DMS 273 treated with DMSO at 0.1 percent for 48 hours (cell line): ENCODE measurements at regions not wholly inside any gene's neighbourhood (a gene's known extent, or its start where the extent isn't known, plus 50 kb on each side); places are given as distances from the start of the nearest gene placed in this dataset.

Source experiments
- DNase-seq: peaks from one replicate; lab custom pipeline; 2025; lab: John Stamatoyannopoulos, UW

DNA sequence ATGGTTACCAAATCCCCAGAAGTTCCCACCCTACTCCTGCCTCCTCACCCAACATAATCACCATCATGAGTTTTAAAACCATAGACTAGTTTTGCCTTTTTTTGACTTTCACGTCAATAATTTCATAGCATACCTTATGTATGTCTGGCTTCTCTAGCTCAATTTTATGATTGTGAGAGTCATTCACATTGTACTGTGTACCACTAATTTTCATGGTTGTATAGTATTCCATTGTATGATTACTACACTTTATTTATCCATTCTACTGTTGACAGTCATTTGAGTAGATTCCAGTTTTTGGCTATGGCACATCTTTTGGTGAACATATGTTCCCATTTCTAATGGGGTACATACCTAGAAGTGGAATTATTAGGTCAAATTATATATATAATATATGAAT, 195.3 kb upstream of the TCF21 start:
- no peak for DNase-seq

DNA sequence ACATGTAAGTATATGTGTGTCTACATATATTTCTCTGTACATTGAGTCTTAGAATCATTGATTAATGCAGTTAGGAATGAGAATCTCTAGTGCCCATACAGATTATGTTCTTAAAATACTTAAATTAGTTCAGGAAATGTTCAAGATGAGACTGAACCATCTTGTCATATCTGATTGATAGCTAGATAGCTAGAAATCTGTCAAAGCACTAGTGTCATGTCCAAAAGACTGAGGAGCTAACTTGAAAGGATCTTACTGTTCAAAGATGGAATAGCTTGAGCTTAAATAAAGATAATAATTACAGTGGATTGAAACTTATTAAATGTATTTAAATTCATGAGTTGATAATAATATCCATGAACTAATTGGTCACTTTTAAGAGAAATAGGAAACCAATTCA, 191.7 kb upstream of the TCF21 start:
- no peak for DNase-seq

DNA sequence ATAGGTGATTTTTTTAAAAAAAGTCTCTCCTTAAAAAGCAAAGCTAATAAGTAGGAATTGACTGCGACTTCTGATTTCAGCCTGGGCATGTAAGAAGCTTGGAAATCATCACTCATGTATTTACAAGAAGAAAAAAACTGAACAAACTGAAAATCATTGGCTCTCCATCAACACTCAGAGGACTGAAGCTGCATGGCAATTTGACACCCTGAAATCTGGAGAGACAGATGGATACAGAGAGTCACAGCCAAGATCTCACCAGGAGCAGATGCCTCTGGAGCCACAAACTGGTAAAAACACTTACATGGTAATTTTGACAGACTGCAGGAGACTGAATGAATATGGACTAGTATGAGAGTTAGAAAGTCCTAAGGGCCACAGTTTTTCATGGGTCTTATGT, 191.2 kb upstream of the TCF21 start:
- peak; percentile 99 for DNase-seq

DNA sequence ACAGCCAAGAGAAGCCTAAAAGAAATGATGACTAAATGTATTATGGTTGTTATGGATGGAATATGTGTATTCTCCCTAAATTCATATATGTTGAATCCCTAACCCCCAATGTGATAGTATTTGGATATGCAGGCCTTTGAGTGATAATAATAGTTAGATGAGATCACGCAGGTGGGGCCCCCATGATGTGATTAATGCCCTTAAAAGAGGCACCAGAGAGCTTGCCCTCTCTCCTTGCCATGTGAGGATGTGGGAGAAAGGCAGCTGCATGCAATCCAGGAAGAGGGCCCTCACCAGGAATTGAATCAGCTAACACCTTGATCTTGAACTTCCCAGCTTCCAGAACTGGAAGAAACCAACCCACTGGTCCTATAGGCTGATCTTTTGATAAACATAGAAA, 190.6 kb upstream of the TCF21 start:
- DNase-seq = peak; percentile 72

DNA sequence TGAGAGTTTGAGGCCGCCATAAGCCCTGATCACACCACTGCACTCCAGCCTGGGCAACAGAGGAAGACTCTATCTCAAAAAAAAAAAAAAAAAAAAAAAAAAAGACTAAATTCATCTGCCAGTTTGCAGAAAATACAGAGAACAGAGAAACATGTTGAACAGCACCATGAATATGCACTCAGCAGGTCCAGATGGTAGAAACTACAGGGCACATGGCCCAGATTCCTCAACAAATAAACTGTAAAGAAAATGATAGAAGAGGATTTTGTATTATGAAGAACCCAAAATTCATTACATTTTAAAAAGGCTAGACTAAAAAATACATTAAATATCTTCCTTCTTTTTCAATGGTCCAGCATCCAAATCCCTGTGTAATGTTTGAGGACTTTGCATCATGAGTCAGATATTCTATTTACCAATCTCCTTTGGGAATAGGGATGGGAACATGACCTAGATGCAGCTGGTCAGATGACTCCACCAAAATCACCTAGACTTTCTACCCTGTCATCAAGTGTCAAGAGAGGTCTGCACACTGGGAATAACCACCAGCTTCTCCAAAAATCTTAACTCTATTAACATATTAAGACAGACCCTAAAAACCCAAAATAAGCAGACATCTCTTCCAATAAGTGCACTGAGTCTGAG, 189.1 kb upstream of the TCF21 start:
- DNase-seq = peak; percentile 68

DNA sequence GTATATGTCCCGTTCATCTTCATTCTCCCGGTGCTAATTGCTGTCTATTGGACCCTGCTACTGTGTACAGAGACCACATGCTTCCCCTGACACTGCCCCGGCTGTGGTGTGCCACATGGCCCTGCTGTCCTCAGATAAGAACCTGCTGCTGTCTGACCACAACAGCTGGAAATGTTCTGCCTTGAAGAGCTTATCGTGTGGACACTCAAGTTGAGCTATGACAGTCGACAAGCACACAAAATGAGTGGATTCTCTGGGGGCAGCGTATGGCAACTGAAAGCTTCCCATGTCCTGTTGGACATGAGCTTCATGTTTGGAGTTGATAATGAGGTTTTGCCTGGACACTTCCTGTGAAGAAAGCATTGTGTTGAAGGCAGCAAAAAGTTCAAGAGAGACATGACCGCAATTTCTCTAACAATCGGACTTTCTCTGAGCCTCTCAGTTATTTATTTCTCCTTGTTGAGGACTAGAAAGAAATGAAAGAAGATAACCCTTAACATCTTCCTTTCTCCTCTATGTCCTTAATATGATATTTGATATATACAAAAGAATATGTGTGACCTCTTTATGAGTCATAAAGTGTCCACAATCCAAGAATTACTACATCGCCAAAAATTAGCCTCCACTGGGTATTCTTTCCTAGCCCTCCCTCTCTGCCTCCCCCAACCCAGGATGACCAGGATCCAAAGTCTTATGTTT, 187.1 kb upstream of the TCF21 start:
- DNase-seq = peak; percentile 15

DNA sequence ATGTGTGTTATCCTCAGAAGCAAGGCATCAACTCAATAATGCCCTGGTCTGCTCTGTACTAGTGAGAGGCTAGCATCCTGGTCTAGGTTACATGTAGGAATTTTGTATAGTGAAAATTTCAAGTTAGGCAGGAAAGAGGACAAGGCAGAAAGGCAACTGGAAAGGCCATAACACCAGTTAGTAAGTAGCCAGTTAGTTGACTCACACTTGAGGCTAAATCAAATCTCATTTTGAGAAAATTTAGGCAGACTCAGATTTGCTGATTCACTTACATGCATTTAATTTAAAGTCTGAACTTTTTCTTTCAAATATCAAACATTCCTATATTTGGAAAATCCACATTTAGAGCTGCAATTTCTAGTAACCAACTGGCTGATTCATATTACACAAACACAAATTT, 184.5 kb upstream of the TCF21 start:
- no peak for DNase-seq

DNA sequence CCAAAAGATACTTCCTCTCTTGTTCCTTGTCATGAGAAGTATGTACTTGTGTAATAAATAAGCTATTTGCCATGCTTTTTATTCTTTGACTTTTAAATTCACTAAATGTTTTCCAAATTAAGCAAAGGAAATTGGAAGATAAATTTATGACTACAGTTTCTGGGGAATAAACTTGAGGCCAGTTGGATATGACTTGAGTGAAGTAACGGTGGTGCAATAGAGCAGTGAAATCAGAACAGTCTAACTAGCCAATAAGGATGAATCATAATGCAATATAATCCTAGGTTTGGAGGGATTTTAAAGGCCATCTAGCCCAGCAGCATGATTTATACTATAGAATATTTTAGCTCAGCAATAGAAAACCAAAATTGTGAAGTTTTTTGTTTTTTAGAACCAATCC, 183.8 kb upstream of the TCF21 start:
- no peak for DNase-seq

DNA sequence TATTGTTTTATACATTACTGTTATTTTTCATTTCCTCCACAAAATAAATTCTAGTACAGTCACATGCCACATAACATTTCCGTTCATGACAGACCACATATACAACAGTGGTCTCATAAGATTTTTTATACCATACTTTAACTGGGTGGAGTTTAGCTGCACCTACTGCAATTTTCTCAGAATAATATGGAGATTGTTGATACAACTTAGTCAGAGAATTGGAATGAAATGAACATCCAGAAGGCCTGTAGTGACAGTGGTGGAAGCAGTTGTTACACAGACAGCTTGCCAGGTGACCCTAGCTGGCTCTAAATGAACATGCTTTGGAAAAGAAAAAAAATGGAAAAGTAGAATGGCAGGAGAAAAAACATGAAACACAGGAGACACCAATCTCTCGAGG, 183.2 kb upstream of the TCF21 start:
- DNase-seq = no peak

DNA sequence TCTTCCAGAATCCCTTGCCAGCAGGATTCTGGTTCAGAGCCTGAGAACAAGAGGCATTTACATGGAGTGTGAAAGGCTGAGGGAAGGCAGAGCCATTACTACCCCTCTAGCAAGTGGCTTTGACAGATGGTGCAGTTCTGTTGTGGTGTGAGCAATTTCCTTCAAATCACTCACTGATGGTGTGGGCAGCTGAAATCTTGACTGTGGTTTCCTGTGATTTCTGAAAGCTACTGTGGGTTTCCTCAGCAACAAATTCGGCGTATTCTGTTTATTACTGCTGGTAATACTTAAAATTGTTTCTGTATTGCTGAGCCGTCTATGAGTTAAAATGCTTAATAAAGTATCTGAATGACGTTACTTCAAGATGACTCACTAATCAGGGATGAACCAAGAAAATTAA, 181.5 kb upstream of the TCF21 start:
- peak; percentile 90 for DNase-seq

DNA sequence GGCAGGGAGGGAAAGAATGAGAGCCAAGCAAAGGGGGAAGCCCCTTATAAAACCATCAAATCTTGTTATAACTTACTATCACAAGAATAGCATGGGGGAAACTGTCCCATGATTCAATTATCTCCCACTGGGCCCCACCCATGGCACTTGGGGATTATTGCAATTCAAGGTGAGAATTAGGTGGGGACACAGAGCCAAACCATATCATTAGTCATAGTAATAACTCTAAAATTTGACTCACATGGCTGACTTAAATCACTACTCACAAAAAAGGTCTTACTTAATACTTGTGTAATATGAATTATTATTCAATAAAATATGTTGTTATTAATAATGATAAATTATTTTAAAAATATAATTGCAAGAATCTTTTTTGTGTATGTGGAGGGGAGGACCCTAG, 178.1 kb upstream of the TCF21 start:
- no peak for DNase-seq

DNA sequence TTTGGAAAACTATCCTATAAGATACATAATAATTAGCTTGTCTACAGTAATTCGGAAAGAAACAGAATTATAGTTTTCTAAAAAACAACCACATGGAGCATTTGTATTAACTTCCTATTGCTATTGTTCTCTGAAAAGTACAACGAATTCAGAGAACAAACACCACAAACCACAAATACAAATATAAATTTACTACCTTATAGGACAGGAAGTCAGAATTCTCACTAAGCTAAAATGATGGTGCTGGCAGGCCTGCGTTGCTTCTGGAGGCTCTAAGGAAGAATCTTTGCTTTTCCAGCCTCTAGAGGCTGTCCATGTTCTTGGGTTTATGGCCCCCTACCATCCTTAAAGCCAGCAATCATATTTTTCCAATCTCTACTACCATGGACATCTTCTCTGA, 173.6 kb upstream of the TCF21 start:
- DNase-seq = no peak

DNA sequence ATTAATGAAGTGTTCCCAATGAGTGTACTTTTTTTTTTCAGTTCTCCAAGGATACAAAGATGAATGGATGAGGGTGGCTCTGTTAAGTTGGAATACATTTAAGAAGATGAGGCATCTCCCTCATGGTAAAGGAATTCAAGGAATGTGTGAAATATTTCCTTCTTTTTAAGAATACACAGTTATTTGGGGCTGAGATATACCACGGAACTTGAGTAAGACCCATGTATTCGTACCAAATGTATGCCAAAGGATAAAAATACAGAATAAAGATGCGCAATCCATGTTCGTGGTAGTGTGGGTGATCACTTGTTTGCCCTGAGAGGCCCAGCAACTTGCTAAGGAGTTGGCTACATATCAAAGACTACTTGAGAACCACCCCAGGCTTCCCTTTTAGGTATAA, 164.2 kb upstream of the TCF21 start:
- DNase-seq = no peak

DNA sequence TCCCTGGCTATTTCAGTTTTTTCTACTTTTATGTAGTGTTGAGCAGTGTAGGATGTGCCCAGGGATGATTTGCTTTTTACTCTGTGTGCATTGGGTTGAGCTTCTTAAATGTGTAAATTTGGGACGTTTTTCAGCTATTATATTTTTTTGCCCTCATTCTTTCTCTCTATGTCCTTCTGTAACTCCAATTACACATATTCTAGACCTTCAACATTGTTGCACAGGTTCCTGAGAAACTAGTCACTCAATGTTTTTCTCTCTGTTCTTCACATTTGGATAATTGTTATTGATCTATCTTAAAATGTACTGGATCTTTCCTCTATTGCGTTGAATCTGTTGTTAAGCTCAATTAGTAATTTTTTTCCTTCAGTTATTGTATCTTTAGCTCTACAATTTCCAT, 162.7 kb upstream of the TCF21 start:
- no peak for DNase-seq

DNA sequence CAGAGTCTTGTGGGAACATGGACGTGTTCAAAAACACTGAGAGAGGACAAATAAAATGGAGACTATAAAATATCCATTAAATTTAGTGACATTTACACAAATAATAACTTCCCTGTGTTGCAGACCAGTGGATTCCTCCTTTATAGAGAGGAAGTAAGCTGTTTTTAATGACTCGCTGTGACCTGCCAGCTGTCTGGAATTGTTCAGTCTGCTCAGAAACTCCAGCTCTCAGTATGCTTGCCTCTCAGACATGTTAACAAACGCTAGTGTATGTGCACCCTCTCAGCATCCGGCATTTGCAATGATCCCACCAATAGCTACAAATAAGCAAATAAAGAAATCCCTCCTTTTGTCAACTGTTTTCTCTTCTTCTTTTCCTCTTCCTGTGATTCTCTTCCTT, 158.0 kb upstream of the TCF21 start:
- DNase-seq = no peak

DNA sequence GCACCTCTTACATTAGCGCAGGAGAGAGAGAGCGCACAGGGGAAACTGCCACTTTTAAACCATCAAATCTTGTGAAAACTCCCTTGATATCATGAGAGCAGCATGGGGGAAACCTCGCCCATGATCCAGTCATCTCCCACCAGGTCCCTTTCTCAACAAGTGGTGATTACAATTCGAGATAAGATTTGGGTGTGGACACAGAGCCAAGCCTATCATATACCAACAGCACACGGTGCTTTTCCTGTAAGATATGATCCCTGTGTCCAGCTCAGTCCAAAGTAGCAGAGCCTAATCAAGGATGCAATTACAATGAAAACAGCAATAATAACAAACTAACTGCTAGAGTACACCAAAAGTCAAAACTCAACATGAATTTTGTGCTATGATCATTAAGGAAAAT, 148.7 kb upstream of the TCF21 start:
- no peak for DNase-seq

DNA sequence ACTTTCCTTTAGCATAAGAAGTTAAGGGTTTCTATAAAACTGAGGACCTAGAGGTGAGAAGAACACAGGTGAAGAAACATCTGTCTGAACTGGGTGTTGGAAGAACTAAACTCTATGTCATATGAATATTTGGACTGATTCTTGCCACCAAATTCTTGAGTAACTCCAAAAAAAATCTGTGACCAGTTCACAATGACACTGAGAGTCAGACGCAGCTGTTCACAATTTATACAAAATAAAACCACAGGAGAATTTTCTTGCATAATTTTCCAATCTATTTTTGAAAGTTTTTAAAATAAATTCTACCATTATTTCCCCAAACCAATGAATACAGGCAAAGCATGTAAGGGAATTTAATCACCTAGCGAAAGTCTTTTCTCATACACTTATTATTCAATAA, 148.1 kb upstream of the TCF21 start:
- DNase-seq = no peak

DNA sequence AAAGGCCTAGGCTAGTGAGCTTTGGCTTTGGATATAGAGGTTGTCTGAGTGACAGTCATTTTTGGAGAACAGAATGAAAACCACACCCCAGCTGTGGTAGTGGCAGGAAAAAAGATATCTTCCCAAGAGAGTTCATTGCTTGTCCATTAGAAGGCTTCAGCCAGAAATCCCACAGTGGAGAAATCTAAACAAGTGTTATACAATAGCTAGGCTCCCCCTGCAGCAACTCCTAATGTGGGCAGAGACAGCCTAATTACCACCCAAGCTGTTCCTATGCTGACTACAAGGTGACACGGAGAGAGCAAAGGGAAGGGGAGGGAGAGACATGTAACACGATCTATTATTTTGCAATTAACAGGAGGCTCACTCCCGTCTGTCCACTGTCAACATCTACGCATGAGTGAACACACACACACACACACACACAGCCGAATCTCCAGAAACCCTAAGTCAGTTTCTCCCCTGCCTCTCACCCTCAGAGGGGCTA, 147.5 kb upstream of the TCF21 start:
- peak; percentile 99 for DNase-seq

DNA sequence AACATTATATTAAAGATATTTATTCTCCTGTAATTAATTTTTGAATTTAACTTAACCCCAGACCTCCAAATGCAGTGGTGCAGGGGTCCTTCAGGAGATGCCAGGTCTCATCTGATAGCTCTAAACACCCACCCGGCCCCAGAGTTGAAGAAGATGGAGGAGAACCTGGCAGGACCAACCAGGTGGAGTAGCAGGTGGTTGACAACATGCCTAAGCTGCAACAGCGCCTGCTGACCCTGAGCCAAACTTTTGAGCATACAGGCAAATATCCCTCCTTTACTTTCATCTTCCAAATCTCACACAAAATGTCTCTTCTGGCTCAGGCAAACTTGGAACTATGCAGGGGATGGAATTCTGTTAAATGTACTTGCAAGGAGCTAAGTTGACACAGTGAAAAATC, 145.3 kb upstream of the TCF21 start:
- peak; percentile 32 for DNase-seq

DNA sequence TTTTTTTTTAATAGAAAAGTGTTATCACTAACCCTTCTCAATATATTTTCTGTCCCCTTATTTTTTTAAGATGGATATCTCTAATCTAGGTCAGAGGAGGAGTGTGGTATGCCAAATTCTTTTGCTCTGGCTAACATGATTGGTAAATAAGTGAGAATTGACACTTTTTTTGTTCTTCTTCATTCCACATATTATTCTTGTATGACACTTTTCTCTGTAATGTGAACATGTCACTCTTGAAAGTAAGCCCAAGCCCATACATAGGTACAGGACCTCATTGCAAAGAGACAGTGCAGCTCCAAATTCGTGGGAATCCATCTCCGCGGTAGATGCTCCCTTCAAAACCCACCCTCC, 142.5 kb upstream of the TCF21 start:
- DNase-seq = no peak

DNA sequence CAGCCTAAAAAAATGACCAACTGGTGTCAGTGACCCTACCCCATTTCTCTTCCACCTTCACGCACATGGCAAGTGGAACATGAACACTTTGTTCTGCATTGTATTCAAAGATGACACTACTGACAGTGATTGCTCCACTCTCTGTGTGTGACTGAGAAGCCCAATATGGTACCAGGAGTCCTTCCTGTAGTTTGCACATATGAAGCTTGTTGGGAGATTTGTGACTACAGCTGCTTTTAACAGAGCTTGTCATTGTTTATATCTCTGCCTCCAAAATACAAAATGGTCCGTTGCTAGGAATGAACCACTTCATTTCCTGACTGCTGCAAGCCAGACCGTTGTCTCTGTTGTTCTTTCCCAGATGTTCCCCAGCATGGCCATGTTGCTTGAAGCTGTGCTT, 140.3 kb upstream of the TCF21 start:
- DNase-seq = no peak

DNA sequence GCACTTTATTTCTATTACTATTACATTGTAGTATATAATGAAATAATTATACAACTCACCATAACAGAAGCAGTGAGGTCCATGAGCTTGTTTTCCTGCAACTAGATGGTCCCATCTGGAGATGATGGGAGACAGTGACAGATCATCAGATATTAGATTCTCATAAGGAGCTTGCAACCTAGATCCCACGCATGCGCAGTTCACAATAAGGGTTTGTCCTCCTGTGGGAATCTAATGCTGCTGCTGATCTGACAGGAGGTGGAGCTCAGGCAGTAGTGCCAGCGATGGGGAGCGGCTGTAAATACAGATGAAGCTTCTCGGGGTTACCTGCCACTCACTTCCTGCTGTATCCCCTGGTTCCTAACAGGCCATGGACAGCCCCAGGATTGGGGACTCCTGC, 139.5 kb upstream of the TCF21 start:
- no peak for DNase-seq

DNA sequence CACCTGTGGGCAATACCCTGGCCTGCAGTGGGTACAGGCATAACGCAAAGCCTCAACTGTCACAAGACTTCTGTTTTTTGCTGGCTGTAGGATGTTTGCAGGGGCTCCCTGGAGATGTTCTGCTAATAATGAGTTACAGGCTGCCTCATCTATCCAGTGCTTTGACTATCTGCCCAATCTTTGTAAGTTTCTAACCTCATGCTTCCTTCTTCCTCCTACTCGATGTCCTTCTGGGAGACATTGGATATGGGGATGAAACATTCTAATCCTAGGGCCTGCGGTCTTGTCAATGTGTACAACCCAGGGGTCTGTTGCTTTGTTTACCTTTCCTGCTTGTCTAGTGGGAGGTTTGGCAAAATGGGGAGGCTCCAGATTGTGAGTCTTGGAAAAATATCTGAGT, 136.8 kb upstream of the TCF21 start:
- no peak for DNase-seq

DNA sequence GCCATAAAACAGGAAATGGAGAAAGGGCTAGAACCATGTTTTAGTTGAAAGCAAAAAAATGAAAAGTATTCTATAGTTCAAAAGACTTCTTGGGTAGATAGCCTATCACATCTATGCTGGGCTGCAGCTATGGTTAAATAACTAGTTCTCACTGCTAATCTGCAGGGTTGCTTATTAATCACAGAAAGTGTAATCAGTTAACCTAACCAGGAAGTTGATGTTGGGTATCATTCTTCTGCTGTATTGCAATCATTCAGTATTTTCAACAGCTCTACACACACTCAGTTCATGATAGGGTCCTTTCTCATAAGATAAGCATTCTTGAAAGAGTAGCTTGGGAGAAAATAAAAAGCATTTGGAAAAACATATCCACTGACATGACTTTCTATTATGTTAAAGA, 135.2 kb upstream of the TCF21 start:
- no peak for DNase-seq
